Stimulated activated CD4-positive, alpha-beta T cell treated with anti-CD3 and anti-CD28 coated beads, Interleukin-15, amount 100 ng/mL, for 48 hours (primary cell): ENCODE measurements at regions not wholly inside any gene's neighbourhood (a gene's known extent, or its start where the extent isn't known, plus 50 kb on each side); places are given as distances from the start of the nearest gene placed in this dataset.

Experiments used
- DNase-seq, 2 donors: peaks; one replicate each; pipeline ENCODE4 v3.0.0-alpha.2; 2020; ENCODE audit warnings: low read depth in 2 of 2

DNA sequence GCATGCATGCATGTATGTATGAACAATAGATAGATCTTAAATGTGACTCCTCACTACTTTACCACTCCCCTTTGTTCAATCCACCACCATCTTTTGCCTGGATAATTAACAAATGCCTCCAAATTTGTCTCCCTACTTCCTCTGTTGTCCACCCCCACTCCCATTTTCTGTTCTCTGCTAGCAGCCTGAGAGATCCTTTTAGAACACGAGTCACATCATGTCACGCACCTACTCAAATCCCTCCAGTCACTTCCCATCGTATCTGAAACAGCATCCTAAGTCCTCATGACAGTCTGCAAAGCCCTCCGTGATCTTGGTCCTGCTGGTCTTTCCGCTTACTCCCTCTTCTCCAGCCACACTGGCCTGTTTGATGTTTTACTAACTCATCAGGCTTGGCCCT lies 527.3 kb downstream of the EPHA4 start:
- no peak for DNase-seq

DNA sequence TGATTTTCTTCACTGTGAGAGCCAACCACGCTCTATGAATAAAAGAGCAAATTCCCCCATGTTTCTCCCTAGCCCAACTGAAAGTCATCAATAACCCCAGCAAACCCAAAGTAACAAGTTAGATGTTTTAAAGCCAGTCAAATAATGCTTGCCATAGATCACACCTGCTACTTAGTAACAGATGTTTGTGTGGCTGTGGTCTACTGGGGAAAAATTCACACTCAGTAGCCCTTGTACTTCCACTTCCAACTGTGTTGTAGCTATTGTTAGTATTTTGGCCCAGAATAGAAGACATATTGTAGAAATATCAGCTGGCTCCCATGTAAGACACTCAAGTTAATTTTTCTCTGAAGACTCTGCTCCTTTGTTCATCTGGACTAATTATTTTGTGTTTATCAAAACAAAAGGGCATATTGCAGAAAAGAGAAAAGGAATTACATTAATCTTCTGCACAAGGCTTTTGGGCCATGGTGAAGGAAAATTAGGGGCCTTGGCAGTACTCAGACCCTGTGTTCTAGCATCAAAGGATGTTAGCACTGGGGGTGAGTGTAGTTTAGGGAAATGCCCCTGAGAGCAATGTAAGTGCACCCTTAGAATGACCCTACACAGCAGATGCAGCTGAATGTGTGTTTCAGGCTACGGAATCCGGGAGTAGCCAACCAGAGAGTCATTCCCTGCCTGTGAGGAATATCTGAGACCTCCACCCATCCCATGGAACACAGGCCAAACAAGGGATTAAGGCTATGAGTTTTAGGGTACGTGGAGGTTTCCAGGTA lies 521.9 kb downstream of the EPHA4 start:
- DNase-seq: no peak

DNA sequence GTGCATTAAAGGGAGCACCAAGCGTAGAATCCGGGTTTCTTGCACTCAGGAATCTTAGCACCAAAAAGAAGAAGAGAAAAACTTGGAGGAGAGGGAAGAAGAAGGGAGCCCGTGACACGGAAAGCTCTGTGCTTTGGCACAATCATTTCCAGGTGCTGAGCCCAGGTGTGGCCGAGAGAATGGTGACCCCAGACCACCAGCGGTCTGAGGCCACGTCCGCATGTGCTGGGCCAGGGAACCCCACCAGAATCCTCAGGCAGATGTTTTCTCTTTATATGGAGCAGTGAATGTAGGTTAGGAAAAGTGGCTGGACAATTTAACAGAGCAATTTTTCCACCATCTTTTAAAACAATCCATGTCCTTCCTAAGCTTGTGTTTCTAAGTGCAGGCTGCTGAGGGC lies 520.9 kb downstream of the EPHA4 start:
- DNase-seq: no peak

DNA sequence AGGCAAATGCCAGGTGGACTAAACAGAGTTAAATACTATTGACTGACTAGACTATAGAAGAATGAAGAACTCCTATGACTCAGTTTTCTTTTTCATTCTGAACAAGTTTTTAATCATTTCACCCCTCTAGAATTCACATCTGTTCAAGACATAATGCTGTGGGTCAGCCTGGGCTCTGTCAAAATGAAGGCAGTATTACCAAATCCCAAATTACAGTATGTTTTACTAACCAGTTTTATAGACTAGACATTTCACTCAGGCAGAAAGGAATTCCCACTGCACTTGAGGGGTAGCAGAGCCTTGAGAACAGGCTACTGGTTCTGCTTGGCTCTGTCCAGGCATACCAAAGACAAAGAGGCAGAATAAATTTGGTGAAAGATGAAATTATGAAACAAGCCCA lies 511.7 kb downstream of the EPHA4 start:
- no peak for DNase-seq

DNA sequence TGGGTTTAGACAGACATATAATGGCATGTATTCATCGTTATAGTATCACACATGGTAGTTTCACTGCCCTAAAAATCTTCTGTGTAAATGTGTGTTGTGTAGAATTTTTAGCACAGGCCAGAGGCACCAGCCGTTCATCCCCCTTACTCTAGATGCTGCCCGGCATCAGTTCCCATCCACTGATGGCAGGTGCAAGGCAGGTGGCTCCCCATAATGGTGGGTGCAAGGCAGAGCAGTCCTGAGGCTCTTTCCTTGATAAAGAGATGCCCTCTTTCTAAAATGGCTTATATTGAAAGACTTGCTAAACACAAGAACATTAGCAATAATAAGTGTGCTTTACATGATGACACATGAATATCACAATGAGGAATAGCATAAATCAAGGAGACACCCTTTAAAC lies 508.5 kb downstream of the EPHA4 start:
- DNase-seq: no peak

DNA sequence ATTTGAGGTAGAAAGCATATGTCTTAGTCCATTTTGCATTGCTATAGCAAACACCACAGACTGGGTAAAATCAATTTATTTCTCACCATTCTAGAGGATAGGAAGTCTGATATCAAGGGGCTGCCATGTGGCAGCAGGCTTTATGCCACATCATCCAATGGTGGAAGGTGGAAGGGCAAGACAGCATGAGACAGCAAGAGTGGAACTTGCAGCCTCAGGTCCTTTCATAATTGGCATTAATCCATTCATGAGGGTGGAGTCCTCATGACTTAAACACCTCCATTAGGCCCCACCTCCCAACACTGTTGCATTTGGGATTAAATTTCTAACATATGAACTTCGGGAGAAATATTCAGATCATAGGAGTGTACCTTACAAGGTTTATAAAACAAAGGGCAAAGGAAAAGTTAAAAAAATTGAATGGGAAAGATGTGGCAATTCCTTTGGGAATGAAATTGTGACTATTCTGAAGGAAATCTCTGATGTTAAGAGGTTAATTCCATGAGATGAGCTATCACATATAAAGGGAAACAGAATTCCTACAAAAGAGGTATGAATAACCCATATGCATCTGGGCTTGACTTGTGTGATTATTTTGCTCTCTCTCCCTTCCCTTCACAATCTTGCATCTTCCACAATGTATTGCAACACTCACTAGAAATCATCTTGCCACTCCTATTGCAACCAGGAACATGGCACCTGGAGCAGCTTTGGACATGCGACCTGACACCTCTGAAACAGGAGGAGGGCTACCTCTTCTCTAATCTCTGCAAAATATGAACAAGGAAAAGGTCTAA lies 507.8 kb downstream of the EPHA4 start:
- DNase-seq: no peak

DNA sequence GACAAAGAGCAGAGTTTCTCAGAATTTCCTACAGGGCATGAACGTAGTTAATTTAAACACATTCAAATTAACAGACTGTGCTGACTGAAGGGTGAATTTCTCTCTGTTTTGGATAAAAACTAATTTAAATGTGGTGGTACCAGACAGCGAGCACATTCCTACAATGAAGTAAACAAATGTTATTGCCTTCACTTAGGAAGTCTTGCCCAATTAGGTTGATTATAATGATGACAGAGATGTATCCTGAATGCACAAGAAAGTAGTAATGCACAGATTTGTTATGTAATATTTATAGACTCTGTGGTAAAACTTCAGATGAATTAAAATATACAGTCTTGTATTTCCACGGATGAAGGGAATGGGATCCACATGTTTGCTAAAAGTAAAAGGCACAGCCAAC lies 507.2 kb downstream of the EPHA4 start:
- DNase-seq: no peak

DNA sequence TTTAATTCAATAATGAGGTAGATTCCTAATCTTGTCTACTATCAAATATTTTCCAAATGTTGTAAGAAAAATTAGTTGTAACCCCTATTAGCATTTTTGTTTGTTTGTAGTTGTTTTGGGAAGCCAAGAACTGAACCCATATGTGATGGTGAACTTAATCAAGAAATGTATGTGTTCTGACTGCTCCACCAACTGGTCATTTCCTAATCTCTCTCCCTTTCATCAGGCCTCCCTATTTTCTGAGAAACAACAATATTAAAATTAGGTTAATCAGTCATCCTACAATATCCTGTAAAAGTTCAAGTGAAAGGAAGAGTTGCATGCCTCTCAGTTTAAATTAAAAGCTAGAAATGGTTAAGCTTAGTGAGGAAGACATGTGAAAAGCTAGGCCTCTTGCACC lies 504.0 kb downstream of the EPHA4 start:
- DNase-seq: no peak

DNA sequence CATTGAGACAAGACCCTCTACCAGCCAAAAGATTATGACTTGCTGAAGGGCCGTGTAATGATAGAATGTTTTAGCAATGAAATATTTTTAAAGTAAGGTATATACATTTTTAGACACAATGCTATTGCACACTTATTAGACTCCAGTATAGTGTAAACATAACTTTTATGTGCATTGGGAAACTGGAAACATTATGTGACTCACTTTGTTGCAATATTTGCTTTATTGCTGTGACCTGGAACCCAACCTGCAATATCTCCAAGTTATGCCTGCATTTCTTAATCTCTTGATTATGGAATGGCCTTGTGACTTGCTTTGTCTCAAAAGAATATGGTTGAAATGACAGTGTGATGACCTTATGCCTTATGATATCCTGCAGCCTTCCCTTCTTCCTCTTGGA lies 502.0 kb downstream of the EPHA4 start:
- no peak for DNase-seq

DNA sequence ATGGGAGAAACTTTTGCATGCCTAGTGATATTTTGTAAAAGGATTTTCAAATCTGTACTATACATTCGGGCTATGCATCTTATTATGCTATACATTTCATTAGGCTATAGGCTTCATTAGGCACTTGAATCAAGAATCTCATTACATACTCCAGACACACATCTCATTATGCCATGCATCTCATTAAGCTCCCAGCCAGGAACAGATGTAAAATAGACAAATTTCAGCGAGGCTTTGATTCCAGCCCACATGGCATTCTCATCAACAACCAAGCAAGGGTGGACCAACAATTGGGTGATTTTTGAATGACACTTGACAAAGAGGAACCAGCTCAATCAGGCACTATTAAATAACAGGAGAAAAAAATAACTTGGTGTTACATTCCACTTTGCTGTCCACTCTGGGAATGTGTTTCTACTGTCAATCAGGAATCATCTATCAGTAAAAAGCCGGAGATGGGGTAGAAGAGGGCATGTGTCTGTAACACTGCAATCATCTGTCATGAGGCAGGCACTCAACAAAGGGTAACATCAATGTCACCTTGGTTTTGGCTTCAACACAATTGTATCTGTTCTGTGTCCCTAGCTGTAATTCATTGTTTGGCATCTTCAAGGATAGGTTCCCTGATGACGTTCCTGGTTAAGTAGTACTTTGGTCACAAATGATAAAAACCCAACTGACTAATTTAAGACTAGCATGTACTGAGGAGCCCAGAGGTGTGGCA lies 498.6 kb downstream of the EPHA4 start:
- no peak for DNase-seq

DNA sequence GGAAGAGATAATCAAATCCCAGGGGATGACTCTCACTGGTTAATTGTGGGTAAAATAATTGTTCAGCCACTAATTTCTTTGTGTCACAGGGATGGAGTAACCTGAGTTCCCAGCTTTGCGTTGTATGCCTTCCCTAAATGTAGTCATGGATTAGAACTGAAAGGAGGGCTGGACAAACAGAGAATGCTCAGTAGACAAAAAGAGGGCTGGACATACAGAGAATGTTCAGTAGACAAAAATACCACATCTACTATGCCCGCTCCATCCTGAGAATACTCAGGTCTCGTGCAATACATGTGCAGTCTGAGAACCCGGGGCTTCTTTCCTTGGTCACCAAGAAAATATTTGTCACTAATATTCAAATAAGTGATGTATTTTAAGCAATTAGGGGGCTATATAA lies 497.9 kb downstream of the EPHA4 start:
- DNase-seq: no peak

DNA sequence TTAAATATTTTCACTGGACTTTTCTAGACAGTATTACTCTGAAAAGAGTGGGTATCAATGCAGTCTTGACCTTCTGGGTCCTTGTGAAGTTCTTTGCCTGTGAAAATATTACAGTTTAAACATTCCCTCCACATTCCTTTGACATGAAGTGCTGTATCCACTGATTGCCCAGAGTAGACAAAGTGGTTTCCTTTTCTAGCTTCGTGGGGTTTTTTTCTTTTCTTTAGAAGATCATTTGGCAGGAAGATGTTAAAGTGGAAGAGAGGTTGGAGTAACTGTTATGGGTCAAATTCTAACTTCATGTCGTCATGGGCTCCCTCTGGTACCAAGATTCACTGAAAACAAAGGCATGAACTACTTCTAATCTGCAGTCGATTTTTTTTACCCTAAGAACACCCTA lies 496.9 kb downstream of the EPHA4 start:
- DNase-seq: no peak

DNA sequence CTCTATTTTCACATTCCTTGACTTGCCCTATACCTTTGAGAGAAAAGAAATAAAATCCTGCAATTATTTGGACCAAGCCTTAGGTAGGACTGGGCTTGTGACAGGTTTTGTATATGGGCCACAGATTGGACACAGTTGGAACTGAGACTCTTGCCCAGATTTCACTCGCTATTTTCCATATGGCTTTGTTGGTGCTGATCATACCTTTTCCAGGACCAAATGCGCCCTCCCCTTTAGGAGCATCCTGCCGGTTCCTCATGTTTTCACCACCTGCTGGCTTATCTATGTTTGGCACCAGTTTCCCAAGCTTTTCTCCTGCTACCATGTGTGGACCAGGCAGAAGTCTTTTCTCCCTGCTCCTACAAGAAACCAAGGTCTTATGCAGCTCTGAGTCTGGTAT lies 494.9 kb downstream of the EPHA4 start:
- no peak for DNase-seq

DNA sequence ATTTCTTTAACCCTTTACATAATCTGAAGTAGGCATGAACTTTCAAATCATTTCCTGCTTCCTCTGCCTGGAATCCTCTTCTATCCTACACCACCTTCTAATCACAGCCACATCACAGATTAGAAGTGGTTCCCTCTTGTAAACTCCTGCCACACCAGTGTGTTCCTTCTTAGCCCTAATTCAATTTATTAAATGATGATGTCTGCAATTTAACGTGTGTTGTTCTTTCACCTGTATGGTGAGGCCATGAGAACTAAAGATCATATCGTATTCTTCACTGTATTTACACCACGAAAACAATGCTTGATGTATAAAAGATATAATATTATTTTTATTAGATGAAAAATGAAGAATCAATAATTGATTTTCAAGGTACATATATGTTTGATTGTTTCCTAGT lies 494.3 kb downstream of the EPHA4 start:
- no peak for DNase-seq

DNA sequence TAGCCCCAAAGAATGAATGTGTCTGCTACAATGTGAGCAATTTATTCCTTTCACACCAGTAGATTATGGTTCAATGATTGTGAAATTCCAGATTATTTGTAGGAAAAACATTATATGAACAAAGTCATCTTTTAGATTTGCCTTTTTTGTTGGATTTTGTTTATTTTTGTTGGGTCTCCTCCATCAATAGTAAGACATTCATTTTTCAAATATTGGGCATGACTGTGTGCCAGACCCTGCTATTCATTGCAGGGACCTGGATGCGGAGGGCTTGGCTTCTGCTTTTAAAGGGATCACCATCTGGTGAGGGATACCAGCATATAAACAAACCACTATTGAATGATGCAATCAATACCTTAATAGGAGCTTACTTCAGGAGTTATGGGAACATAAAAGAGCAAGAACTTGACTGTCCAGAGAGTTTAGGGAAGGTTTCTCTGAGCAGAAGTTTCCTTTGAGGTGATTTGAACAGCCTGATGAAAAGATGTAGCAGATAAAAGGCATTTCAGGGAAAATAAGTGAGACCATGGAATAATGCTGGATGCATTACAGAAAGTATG lies 486.7 kb downstream of the EPHA4 start:
- DNase-seq: no peak

DNA sequence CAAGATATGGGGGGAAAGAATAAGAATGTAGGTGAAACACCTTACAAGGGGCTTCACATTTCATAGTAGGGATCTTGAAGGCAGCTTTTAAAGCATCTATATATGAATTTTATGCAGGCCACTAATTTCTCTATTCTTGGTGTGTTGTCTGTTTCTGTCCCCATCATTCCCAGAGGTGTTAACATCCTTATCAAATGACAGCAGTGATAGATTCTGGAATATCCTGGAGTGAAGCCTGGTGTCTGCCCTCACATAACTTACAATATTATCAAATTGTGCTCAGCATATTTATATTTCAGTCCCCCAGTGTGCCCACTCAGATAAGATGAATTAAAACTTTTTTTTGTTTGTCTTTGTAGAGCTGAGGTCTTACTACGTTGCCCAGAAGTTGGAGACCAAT lies 486.2 kb downstream of the EPHA4 start:
- DNase-seq: no peak

DNA sequence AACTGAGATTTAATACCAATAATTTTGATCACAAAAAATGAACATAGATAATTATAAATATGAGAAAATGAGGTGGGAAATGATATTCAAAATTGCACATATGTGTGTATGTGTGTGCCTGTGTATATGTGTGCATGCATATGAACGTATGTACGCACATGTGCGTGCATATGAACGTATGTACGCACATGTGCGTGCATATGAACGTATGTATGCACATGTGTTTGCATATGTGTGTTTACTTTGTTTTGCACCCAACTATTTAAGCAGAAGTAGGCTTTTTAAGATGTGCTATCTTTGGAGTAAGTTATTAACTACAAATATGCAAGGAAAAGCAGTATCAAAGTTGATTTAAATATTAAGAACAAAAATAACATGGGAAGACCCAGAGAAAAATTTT lies 484.3 kb downstream of the EPHA4 start:
- DNase-seq: no peak

DNA sequence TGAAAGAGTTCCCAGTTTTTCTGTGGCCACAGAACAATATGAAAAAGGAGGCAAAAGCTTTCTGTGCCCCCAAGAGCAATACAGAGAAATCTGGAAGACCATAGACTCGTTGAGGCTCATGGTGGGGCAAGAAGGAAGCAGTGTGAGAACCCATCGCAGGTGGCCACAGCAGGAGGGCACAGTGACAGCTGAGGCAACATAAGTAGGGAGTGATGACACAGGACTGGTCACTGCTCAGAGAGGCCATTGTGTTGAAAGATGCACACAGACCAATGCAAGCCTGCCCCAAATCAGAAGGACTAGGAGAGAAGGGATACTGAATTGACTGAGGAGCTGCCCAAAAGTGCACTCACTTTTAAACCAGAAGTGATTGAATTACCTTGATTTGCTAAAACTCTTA lies 483.6 kb downstream of the EPHA4 start:
- no peak for DNase-seq

DNA sequence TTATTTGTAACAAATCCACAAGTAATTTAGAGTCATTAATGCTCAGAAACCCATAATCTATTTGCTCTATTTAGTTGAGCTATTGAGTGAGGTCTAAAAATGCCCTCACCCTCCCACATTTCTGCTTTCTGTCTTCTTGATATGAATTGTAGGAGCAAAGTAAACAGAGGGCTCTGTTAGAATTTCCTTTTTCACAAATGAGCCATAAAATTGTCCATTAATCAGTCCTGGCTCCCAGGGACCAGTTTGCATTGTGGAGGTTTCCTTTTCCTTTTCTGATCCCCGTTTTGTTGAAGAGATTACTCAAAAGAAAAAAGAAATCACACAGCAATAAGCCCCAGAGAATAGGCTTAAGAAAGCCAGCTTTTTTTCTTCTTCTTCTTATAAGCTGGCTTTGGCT lies 476.7 kb downstream of the EPHA4 start:
- no peak for DNase-seq

DNA sequence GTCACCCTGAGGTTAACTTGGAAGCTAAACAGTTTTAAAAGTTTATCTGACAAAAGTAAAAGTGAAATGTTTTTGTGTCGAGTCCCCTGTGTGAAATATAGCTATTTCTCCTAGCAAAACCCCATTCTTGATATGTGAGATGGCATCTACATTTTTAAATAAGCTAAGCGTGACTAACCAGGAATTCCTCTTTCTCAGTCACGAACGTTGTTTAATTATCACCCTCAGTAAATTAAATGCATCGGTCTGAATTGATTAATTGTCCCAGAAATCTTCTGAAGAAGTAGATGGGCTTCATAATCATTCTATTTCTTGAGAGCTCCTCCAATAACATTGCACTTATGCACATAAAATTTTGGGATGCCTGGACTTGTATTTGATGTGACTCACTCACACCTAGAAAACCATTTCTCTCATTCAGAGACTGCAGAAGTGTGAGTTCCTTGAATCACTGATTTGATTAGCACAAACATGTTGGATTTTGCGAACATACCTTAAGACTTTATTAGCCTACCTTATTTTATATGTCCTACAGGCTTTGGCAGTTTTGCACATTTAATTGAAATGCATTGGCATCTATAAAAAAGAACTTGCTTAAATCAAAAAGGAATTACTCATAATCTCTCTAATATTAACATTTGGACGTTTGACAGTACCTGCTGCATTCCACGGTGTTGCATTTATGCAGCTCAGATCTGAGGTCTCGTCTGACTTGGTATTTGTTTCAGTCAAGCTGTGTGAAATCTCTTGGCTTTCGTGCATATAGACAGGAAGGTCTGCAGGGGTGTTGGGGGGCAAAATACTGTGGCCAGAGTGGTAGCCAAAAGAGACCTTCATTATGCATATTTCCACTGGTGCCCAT lies 475.2 kb downstream of the EPHA4 start:
- DNase-seq: no peak

DNA sequence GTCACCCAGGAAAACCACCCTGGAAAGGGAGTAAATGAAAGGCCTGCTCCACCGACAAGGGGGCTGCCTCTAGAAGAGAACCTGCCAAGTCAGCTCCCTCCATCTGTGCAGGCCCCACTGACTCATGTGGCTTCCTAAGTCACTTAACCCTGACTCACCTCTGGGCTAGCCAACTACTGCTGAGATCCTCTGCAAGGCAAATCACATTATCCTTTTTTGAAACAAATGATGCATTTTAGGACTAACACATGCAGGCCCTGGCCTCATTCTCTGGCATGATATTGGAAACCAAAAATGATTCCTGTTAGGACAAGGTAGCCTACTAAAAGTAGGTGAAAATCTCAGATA lies 474.6 kb downstream of the EPHA4 start:
- DNase-seq: no peak

DNA sequence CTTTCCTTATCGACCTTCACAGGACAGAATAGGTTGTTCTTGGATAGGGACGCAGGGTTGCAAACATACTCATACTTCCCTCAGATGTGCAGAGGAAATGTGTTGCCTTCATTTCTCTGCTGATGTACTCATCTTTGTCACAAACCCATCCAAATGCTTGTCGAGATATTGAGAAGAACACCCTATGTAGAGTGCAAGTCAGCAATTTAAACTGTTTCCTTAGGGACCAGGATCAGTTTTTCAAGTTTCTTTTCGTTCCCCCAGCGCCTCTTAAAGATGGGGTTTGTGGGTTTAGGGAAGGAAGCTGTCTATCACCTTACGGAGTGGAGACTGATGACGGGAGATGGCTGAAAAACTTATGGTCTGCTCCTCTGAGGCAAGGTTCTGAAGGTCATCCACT lies 474.2 kb downstream of the EPHA4 start:
- DNase-seq: no peak
